HepG2 (cell line): ENCODE measurements at regions not wholly inside any gene's neighbourhood (a gene's known extent, or its start where the extent isn't known, plus 50 kb on each side); places are given as distances from the start of the nearest gene placed in this dataset.

Experiments used
- ATF6 ChIP-seq: sonication (generic); formaldehyde crosslinking; conservative IDR thresholded peaks from 2 replicates; pipeline ENCODE4 v1.4.0; 2020; ENCODE audit warnings: missing genetic modification reagents
- HBP1 ChIP-seq: IDR thresholded peaks from 2 replicates; pipeline ENCODE4 v1.6.1; 2016; ENCODE audit warnings: low read depth, control low read depth
- HIC2 ChIP-seq: sonication (generic); formaldehyde crosslinking; IDR thresholded peaks from 2 replicates; pipeline ENCODE4 v1.9.0; 2022; ENCODE audit warnings: low read depth, missing genetic modification reagents
- HOXA3 ChIP-seq: sonication (generic); formaldehyde crosslinking; IDR thresholded peaks from 2 replicates; pipeline ENCODE4 v1.5.0; 2020; ENCODE audit warnings: missing genetic modification reagents
- MYC ChIP-seq: sonication (generic); formaldehyde crosslinking; IDR thresholded peaks from 2 replicates; pipeline ENCODE4 v1.9.0; 2021; ENCODE audit warnings: missing genetic modification reagents, borderline replicate concordance
- NR2F6 ChIP-seq, 2 experiments: IDR thresholded peaks; 2 replicates each; pipeline ENCODE4 v1.6.1; 2016; ENCODE audit warnings: antibody characterized with exemption in 1 of 2, mild to moderate bottlenecking in 1 of 2
- ZFP90 ChIP-seq: sonication (generic); formaldehyde crosslinking; IDR thresholded peaks from 2 replicates; pipeline ENCODE4 v1.8.0; 2022; ENCODE audit warnings: missing genetic modification reagents, mild to moderate bottlenecking, inconsistent platforms, borderline replicate concordance
- ZNF3 ChIP-seq: IDR thresholded peaks from 2 replicates; pipeline ENCODE4 v1.7.0; 2017; ENCODE audit warnings: inconsistent platforms
- ZNF367 ChIP-seq: sonication (generic); formaldehyde crosslinking; IDR thresholded peaks from 2 replicates; pipeline ENCODE4 v1.4.0; 2020; ENCODE audit warnings: missing genetic modification reagents, borderline replicate concordance
- ZNF558 ChIP-seq: sonication (generic); formaldehyde crosslinking; IDR thresholded peaks from 2 replicates; pipeline ENCODE4 v1.9.0; 2022; ENCODE audit warnings: mild to moderate bottlenecking, missing genetic modification reagents, borderline replicate concordance
- ZNF781 ChIP-seq: sonication (generic); formaldehyde crosslinking; IDR thresholded peaks from 2 replicates; pipeline ENCODE4 v1.5.1; 2020; ENCODE audit warnings: borderline replicate concordance, mild to moderate bottlenecking, missing genetic modification reagents; ENCODE audit errors: not compliant biosample characterization
- TF ChIP-seq, protein P1 (sequence below), 2 experiments: fragments of 450-650 bp in 1 of 2; sonication (generic) in 1 of 2; formaldehyde crosslinking in 1 of 2; IDR thresholded peaks; 2 replicates each; pipeline versions ENCODE4 v1.6.1 to v1.8.0; 2016 to 2022; ENCODE audit warnings: antibody characterized with exemption in 1 of 2, mild to moderate bottlenecking in 1 of 2, missing genetic modification reagents in 1 of 2

DNA sequence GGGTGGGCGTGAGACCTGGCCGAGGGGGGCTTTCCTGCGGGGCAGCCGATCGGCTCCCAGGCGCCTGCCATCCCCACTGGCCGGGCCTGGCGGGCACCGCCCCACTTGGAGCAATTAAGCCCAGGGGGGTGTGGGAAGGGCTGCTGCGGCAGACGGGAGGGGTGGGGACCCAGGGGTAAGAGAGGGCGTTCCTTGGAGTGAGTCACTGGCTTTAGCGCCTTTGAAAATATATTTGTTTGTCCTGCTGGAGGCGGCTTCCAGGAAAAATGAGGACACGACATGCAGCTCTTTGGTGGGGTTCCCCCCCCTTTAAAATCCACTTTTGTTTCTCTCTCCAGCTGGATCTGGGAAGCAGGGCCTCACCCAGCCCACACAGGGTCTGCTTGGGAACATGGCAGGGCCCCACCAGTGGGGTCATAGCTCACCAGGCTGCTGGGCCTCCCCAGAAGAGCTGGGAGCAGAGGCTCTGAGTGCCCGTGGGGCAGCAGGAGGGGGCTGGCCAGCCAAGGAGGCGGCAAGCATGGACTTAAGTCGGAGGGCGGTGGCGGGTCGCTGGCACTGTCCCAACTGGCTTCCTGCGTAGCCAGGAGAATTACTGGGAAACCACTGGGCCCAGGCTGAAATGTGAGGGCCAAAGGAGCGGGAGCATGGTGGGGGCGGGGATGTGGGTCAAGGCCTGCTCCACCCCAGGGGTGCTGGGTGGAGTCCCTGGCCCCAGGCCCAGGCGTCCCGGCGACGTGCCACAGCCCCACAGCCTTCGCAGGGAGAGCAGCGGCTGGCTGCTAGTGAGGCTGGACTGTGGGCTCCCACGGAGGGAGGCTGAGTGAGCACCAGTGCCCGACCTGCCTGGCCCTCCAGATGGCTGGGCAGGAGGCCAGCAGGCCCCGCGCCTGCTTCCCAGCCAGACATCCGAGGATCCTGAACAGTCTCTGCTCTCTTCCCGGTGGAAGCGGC is 128.0 kb downstream of the RFLNA start (continued):
- TF ChIP-seq ZNF558 (CRISPR knock-in tag) = no peak
- no peak for TF ChIP-seq ZFP90
- TF ChIP-seq NR2F6 (IDR thresholded peaks at IDR 0.05) = peak; percentile 63
- peak; percentile 66; the same call in 1 of the 2 replicates for TF ChIP-seq NR2F6 (CRISPR knock-in tag; IDR thresholded peaks at IDR 0.05)
- peak; percentile 41; the same call in 1 of the 2 replicates for TF ChIP-seq HOXA3 (CRISPR knock-in tag)
- TF ChIP-seq ZNF3 (CRISPR knock-in tag) = no peak
- no peak for TF ChIP-seq ATF6 (CRISPR knock-in tag)
- TF ChIP-seq, protein P1, sequence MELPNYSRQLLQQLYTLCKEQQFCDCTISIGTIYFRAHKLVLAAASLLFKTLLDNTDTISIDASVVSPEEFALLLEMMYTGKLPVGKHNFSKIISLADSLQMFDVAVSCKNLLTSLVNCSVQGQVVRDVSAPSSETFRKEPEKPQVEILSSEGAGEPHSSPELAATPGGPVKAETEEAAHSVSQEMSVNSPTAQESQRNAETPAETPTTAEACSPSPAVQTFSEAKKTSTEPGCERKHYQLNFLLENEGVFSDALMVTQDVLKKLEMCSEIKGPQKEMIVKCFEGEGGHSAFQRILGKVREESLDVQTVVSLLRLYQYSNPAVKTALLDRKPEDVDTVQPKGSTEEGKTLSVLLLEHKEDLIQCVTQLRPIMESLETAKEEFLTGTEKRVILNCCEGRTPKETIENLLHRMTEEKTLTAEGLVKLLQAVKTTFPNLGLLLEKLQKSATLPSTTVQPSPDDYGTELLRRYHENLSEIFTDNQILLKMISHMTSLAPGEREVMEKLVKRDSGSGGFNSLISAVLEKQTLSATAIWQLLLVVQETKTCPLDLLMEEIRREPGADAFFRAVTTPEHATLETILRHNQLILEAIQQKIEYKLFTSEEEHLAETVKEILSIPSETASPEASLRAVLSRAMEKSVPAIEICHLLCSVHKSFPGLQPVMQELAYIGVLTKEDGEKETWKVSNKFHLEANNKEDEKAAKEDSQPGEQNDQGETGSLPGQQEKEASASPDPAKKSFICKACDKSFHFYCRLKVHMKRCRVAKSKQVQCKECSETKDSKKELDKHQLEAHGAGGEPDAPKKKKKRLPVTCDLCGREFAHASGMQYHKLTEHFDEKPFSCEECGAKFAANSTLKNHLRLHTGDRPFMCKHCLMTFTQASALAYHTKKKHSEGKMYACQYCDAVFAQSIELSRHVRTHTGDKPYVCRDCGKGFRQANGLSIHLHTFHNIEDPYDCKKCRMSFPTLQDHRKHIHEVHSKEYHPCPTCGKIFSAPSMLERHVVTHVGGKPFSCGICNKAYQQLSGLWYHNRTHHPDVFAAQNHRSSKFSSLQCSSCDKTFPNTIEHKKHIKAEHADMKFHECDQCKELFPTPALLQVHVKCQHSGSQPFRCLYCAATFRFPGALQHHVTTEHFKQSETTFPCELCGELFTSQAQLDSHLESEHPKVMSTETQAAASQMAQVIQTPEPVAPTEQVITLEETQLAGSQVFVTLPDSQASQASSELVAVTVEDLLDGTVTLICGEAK (IDR thresholded peaks at IDR 0.05) = no peak
- TF ChIP-seq, protein P1 (CRISPR knock-in tag; IDR thresholded peaks at IDR 0.05) = no peak
- no peak for TF ChIP-seq HBP1 (CRISPR knock-in tag)
- no peak for TF ChIP-seq HIC2 (CRISPR knock-in tag)
- peak; percentile 9; the same call in 1 of the 2 replicates for TF ChIP-seq MYC (CRISPR knock-in tag)
- no peak for TF ChIP-seq ZNF781
- TF ChIP-seq ZNF367 (CRISPR knock-in tag) = no peak
